Memory B cell (primary cell): ENCODE measurements at regions not wholly inside any gene's neighbourhood (a gene's known extent, or its start where the extent isn't known, plus 50 kb on each side); places are given as distances from the start of the nearest gene placed in this dataset.
"Not testable (repeated sequence)": the region's sequence is repeated elsewhere in the genome, so short reads cannot be mapped to it uniquely, and the experiment has no call there.

Experiments used
- ATAC-seq: fragments of 150-1000 bp; cut with Tn5 transposase; 2 replicates; pipeline ENCODE4 v1.10.0; 2021; ENCODE audit warnings: low read depth, mild to moderate bottlenecking, moderate library complexity
- DNase-seq, 2 donors: peaks; one replicate each; pipeline ENCODE4 v3.0.0; 2022; ENCODE audit warnings: low spot score in 2 of 2
- H3K27ac Mint-ChIP-seq: one replicate; pipeline ENCODE4 v1.8.0; 2022; ENCODE audit warnings: mild to moderate bottlenecking, moderate library complexity, mixed read lengths
- H3K27me3 Mint-ChIP-seq: one replicate; pipeline ENCODE4 v1.8.0; 2022; ENCODE audit warnings: mixed read lengths
- H3K36me3 Mint-ChIP-seq: one replicate; pipeline ENCODE4 v1.8.0; 2022; ENCODE audit warnings: mild to moderate bottlenecking, mixed read lengths
- H3K4me1 Mint-ChIP-seq: one replicate; pipeline ENCODE4 v1.8.0; 2022; ENCODE audit warnings: mixed read lengths
- H3K4me3 Mint-ChIP-seq: one replicate; pipeline ENCODE4 v1.8.0; 2022; ENCODE audit warnings: mild to moderate bottlenecking, moderate library complexity, mixed read lengths
- H3K9me3 Mint-ChIP-seq: one replicate; pipeline ENCODE4 v1.8.0; 2022; ENCODE audit warnings: mixed read lengths

DNA sequence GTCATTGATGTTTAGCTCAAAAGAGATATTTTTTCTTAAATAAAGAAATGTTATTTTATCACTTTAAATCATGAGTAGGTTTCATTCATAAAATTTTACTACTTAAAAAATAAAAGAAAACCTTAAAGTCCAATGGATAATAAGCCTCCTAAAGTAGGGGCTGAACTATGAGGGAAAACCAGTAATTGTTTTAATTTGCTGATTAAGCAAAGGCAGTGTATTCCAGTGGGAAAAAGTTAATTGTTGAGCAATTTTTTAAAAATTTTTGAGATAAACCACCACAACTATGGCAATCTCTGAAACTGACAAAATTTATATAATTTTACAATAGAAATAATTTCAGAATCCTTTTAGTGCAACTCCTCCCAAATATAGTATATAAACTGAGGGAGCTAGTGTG is 195.0 kb downstream of the FBXO4 start:
- ATAC-seq (no peak), DNase-seq (no peak)
- Mint-ChIP-seq H3K36me3 (no peaks in the 10 kb centered on the region), H3K4me3 (no peak overlapping the region), H3K9me3 (peaks cover 8% of the 10 kb centered on the region), H3K27me3 (no peaks in the 10 kb centered on the region), H3K4me1 (no peaks in the 10 kb centered on the region), H3K27ac (no peak overlapping the region)

DNA sequence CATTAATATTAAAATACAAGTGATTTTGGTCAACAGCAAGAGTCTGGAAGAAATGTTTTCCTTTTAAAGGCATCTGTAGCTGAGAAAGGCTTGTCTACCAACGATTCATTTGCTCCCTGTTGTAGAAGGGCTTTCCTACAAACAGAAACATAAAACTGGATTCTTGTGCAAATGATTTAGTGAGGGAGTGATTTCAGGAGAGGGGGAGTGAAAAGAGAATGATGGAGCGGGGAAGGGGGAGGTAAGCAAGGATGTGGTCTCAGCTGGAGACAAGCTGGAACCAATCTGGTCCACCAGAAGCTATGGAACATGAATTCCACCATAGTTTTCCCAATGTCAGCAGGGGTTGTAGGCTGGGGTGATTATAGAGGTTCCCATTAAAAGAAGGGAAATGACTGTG is 196.3 kb downstream of the FBXO4 start:
- ATAC-seq: no peak

DNA sequence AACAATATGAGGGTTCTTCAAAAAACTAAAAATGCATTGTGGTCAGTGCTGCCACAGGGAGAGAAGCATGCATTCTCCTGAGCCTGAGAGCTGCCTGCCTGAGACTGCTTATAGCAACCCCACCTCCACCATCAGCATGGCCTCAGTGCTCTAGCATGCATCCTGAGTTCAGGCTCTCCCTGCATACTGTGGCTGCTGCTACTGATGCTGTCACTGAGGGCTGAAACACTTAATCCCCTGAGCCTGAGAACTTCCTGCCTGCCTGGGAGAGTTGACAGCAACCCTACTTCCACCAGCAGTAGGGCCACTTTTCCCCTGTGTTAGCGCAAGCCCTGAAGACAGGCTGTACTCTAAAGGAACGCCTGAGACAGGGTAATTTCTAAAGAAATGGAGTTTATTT is 206.0 kb downstream of the FBXO4 start:
- Mint-ChIP-seq H3K4me3 (no peak overlapping the region), H3K4me1 (no peaks in the 10 kb centered on the region), H3K27ac (no peak overlapping the region), H3K36me3 (no peaks in the 10 kb centered on the region), H3K9me3 (peaks cover 10% of the 10 kb centered on the region), H3K27me3 (peaks cover 2% of the 10 kb centered on the region)
- DNase-seq: no peak
- ATAC-seq: no peak

More for the DNA sequence above, 196.3 kb downstream of the FBXO4 start:
- H3K27ac Mint-ChIP-seq: no peak overlapping the region
- peaks cover 5% of the 10 kb centered on the region for H3K9me3 Mint-ChIP-seq
- no peak for DNase-seq
- H3K27me3 Mint-ChIP-seq: no peaks in the 10 kb centered on the region
- no peaks in the 10 kb centered on the region for H3K4me1 Mint-ChIP-seq
- H3K36me3 Mint-ChIP-seq: no peaks in the 10 kb centered on the region
- no peak overlapping the region for H3K4me3 Mint-ChIP-seq

DNA sequence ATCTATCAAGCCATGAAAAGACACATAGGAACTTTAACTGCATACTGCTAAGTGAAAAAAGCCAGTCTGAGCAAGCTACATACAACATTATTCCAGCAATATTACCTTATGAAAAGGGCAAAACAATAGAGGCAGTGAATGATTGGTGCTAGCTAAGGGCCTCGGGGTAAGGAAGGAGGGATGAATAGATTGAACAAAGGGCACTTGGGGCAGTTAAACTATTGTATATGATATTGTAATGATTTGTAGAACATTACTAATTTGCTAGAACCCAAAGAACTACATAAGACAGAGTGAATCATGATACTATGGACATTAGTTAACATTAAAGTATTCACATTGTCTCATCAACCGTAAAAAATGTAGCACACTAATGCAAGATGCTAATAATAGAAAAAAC is 218.3 kb downstream of the FBXO4 start:
- no peak overlapping the region for H3K4me3 Mint-ChIP-seq
- no peaks in the 10 kb centered on the region for H3K36me3 Mint-ChIP-seq
- no peak for ATAC-seq
- no peak for DNase-seq
- H3K4me1 Mint-ChIP-seq: no peaks in the 10 kb centered on the region
- no peak overlapping the region for H3K27ac Mint-ChIP-seq
- H3K27me3 Mint-ChIP-seq: no peaks in the 10 kb centered on the region
- H3K9me3 Mint-ChIP-seq: peaks cover 7% of the 10 kb centered on the region

DNA sequence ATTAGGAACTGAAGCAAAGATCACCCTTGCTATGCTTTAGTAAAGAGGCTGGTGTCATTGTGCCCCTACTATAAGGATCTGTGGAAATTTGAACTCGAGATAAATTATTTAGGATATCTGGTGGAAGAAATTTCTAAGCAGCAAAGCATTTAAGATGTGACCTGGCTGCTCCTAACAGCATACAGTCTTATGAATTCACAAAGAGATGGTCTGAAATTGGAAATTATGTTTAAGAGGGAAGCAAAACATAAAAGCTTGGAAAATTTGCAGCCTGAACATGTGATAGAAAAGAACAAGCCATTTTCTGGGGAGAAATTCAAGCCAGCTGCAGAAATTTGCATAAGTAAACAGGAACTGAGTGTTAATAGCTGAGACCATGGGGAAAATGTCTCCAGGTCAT is 223.7 kb downstream of the FBXO4 start:
- Mint-ChIP-seq H3K27me3 (no peaks in the 10 kb centered on the region), H3K36me3 (no peaks in the 10 kb centered on the region), H3K4me1 (no peaks in the 10 kb centered on the region), H3K4me3 (no peak overlapping the region), H3K9me3 (peaks cover 11% of the 10 kb centered on the region), H3K27ac (no peak overlapping the region)
- no peak for DNase-seq
- no peak for ATAC-seq

DNA sequence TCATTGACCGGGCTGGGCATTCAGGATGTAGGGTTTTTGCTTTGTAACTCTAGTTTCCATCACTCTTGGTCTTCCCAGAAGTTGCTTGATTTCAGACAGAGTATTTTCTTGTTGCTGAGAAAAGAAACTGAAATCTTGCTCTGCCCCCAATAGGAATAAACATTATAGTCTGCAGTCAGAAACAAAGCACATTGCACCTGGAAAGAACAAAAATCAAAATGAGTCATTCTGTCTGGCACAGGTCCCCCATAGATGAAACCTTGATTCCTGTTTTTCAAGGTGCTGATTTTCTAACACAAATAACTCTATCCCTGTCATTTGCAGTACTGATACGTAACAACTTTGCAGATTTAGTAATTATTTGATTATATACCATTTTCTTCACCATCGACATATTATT is 232.1 kb downstream of the FBXO4 start:
- ATAC-seq: no peak
- no peaks in the 10 kb centered on the region for H3K4me1 Mint-ChIP-seq
- H3K27me3 Mint-ChIP-seq: no peaks in the 10 kb centered on the region

DNA sequence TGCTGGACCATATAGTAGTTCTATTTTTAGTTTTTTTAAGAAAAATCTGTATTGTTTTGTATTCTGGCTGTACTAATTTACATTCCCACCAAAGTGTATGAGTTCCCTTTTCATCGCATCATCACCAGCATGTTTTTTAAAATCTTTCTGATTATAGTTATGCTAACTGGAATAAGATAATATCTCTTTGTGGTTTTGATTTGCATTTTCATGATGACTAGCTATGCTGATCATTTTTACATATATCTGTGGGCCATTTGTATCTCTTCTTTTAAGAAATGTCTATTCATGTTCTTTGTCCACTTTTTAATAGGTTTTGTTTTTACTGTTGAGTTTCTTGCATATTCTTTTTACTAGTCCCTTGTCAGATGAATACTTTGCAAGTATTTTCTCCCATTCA is 238.0 kb downstream of the FBXO4 start:
- Mint-ChIP-seq H3K4me1 (no peaks in the 10 kb centered on the region), H3K9me3 (no peaks in the 10 kb centered on the region), H3K27ac (no peak overlapping the region), H3K4me3 (no peak overlapping the region), H3K36me3 (no peaks in the 10 kb centered on the region), H3K27me3 (no peaks in the 10 kb centered on the region)
- ATAC-seq: no peak
- DNase-seq: no peak

More for the DNA sequence above, 232.1 kb downstream of the FBXO4 start:
- H3K4me3 Mint-ChIP-seq: no peak overlapping the region
- no peak for DNase-seq
- H3K9me3 Mint-ChIP-seq: no peaks in the 10 kb centered on the region
- H3K36me3 Mint-ChIP-seq: no peaks in the 10 kb centered on the region
- no peak overlapping the region for H3K27ac Mint-ChIP-seq

DNA sequence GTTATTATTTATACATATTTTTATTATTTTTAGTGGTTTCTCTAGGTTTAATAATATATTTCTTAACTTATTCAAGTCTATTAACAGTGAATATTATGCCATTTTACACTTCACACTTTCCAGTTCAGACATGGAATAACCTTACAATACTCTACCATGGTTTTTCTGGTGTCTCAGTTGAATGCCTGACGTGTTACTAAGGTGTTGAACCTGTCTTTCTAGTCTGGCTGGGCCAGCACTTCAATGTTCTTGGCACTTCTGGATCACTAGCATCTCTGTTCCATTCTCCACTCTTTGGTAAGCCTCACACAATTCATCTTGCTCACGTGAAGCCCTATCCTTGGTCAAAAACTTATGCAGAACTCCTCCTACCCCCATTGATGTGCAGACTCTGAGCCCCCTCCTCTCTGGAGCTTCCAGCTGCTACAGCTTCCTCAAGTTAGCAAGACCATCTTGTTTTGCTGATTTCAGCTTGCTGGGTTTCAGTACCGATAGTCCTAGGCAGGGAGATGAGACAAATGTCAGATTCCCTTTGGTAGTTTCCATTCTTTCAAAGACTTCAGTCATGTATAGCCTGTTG is 243.1 kb downstream of the FBXO4 start:
- ATAC-seq: no peak
- Mint-ChIP-seq H3K27me3 (peaks cover 2% of the 10 kb centered on the region), H3K27ac (no peak overlapping the region), H3K36me3 (no peaks in the 10 kb centered on the region), H3K9me3 (no peaks in the 10 kb centered on the region), H3K4me3 (no peak overlapping the region), H3K4me1 (no peaks in the 10 kb centered on the region)
- DNase-seq: no peak

DNA sequence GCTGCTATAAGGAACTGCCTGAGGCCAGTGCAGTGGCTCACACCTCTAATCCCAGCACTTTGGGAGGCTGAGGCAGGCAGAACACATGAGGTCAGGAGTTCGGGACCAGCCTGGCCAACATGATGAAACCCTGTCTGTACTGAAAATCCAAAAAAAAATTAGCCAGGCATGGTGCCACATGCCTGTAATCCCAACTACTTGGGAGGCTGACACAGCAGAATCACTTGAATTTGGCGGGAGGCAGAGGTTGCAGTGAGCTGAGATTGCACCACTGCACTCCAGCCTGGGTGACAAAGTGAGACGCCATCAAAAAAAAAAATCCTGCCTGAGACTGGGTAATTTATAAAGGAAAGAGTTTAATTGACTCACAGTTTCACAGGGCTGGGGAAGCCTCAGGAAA is 247.1 kb upstream of the GHR start:
- H3K4me1 Mint-ChIP-seq, H3K27me3 Mint-ChIP-seq, H3K4me3 Mint-ChIP-seq, H3K36me3 Mint-ChIP-seq, H3K27ac Mint-ChIP-seq, ATAC-seq, DNase-seq, H3K9me3 Mint-ChIP-seq: not testable (repeated sequence)

DNA sequence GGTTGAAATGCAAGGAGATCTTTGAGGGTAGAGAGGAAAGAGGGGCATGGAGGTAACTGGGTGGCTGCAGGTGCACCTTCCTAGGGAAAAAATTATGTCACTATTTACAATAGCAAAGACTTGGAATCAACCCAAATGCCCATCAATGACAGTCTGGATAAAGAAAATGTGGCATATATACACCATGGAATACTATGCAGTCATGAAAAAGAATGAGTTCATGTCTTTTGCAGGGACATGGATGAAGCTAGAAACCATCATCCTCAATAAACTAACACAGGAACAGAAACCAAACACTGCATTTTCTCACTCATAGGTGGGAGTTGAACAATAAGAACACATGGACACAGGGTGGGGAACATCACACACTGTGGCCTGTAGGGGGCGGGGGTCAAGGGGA is 243.4 kb upstream of the GHR start:
- not testable (repeated sequence) for ATAC-seq, H3K4me3 Mint-ChIP-seq, H3K9me3 Mint-ChIP-seq, H3K27ac Mint-ChIP-seq, H3K27me3 Mint-ChIP-seq, DNase-seq, H3K4me1 Mint-ChIP-seq, H3K36me3 Mint-ChIP-seq

DNA sequence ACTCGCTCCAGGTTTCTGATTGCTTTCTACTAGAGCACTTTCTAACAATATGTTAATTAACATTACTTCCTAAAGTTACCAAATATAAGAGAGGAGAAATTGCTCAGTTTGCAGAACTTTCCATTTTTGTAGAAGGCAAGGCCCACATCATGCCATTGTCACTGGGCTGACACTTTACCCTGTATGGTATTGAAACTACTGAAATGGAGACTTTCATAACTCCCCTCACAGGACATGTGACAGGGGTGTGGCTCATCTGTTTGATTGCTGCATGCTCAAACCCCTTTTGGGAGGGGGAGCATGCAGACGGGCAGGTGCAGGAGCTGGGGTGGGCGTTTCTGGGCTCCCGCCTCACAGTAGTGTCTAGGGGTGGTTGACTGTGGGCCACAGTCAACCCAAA is 206.3 kb upstream of the GHR start:
- ATAC-seq (no peak), DNase-seq (no peak)
- no peak overlapping the region for H3K4me3 Mint-ChIP-seq
- no peaks in the 10 kb centered on the region for H3K36me3 Mint-ChIP-seq
- peaks cover 1% of the 10 kb centered on the region for H3K9me3 Mint-ChIP-seq
- no peaks in the 10 kb centered on the region for H3K4me1 Mint-ChIP-seq
- no peaks in the 10 kb centered on the region for H3K27me3 Mint-ChIP-seq
- H3K27ac Mint-ChIP-seq: no peak overlapping the region

DNA sequence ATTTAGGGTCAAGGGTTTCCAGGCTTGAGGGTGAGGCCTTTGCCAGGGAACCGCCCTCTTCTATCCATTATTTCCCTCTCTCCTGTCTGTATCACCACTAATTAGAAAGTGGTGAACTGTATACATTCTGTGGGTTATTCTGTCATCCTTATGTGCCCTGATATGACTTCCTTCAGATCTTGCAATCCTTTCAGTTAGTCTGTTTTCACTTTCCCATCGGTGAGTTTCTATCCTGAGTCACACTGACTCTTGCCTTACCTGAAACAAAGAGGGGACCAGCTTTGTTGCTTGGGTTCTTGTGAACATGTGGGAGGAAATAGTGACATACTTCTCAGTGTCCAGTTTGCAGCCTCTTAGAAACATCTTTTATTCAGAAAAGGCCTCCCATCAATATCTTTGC is 205.4 kb upstream of the GHR start:
- no peak overlapping the region for H3K4me3 Mint-ChIP-seq
- ATAC-seq: no peak
- no peak overlapping the region for H3K27ac Mint-ChIP-seq
- H3K27me3 Mint-ChIP-seq: no peaks in the 10 kb centered on the region
- H3K36me3 Mint-ChIP-seq: no peaks in the 10 kb centered on the region
- peaks cover 1% of the 10 kb centered on the region for H3K9me3 Mint-ChIP-seq
- DNase-seq: no peak
- no peaks in the 10 kb centered on the region for H3K4me1 Mint-ChIP-seq

DNA sequence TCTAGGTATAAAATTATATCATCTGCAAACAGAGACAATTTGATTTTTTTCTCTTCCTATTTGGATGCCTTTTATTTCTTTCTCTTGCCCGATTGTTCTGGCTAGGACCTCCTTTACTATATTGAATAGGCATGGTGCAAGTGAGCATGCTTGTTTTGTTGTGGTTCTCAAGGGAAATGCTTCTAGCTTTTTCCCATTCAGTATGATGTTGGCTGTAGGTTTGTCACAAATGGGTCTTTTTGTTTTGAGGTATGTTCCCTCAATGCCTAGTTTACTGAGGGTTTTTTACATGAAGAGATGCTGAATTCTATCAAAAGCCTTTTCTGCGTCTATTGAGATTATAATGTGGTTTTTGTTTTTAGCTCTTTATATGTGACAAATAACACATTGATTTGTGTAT is 198.2 kb upstream of the GHR start:
- no peaks in the 10 kb centered on the region for H3K9me3 Mint-ChIP-seq
- H3K4me3 Mint-ChIP-seq: no peak overlapping the region
- no peaks in the 10 kb centered on the region for H3K36me3 Mint-ChIP-seq
- no peaks in the 10 kb centered on the region for H3K4me1 Mint-ChIP-seq
- no peak for ATAC-seq
- H3K27me3 Mint-ChIP-seq: no peaks in the 10 kb centered on the region
- DNase-seq: no peak
- peak overlapping the region; percentile 56 for H3K27ac Mint-ChIP-seq

DNA sequence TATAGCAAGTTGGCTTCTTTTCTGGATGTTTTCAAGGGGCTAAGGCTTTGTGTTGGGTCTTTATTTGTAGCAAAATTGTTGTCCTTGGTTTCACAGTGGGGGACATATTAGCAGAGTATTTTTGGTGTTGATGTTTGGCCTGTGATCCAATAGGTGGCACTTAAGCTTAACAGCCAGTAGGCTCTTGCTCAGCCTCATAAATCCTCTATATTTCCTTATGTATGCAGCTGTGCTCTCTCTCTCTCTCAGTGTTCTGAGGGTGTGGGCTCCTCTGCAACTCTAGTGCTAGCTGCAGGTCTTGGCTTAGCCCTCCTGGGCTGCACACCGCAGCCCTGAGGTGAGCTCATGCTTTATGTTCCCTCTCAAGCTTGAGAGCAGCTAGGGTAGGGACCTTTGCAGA is 195.0 kb upstream of the GHR start:
- no peak for DNase-seq
- no peaks in the 10 kb centered on the region for H3K27me3 Mint-ChIP-seq

DNA sequence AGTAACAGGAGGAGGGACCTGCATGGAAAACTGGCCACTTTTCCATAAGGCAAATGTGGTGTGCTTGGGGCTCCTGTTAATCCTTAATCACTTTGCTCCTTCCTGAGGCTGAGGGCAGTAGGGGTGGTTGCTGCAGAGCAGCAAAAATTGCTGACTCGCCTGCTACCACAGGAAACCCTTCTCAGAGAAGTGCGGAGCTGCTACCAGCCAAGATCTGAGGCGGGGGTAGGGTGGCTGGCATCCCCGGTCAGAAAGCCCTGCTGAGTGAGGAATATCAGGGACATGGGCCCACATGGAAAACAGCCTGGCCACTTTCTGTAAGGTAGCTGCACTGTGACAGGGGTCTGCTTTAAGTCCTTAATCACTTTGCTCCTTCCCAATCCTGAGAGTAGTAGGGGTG is 192.4 kb upstream of the GHR start:
- Mint-ChIP-seq H3K9me3 (no peaks in the 10 kb centered on the region), H3K27ac (no peak overlapping the region), H3K4me3 (no peak overlapping the region), H3K4me1 (no peaks in the 10 kb centered on the region), H3K36me3 (no peaks in the 10 kb centered on the region), H3K27me3 (no peaks in the 10 kb centered on the region)
- DNase-seq: no peak
- ATAC-seq: no peak

More for the DNA sequence above, 195.0 kb upstream of the GHR start:
- no peak for ATAC-seq
- no peak overlapping the region for H3K4me3 Mint-ChIP-seq
- H3K27ac Mint-ChIP-seq: no peak overlapping the region
- H3K9me3 Mint-ChIP-seq: no peaks in the 10 kb centered on the region
- H3K4me1 Mint-ChIP-seq: no peaks in the 10 kb centered on the region
- no peaks in the 10 kb centered on the region for H3K36me3 Mint-ChIP-seq
